Activated T-helper 1 cell treated with anti-CD3 and anti-CD28 coated beads, Interleukin-12 subunit alpha, Interleukin-12 subunit beta, Interleukin-2, Interleukin-4 antibody, amounts not matched to agents 30 ng/mL and 10 ng/mL and 1 ng/mL, durations not matched to agents 14 hours and 24 hours and 36 hours (primary cell): ENCODE measurements at regions not wholly inside any gene's neighbourhood (a gene's known extent, or its start where the extent isn't known, plus 50 kb on each side); places are given as distances from the start of the nearest gene placed in this dataset.

Experiments used
- DNase-seq: peaks from one replicate; pipeline ENCODE4 v3.0.0; 2021; ENCODE audit warnings: low spot score
- H3K27ac Mint-ChIP-seq: one replicate; pipeline ENCODE4 v1.8.0; 2021; ENCODE audit warnings: mild to moderate bottlenecking, mixed read lengths
- H3K27me3 Mint-ChIP-seq: one replicate; pipeline ENCODE4 v1.8.0; 2022; ENCODE audit warnings: mild to moderate bottlenecking, moderate library complexity, mixed read lengths; ENCODE audit not compliant: insufficient read depth
- H3K36me3 Mint-ChIP-seq: one replicate; pipeline ENCODE4 v1.8.0; 2021; ENCODE audit warnings: low read depth, mixed read lengths
- H3K4me1 Mint-ChIP-seq: one replicate; pipeline ENCODE4 v1.8.0; 2021; ENCODE audit warnings: low read depth, mixed read lengths
- H3K4me3 Mint-ChIP-seq: one replicate; pipeline ENCODE4 v1.8.0; 2021; ENCODE audit warnings: mild to moderate bottlenecking, moderate library complexity, mixed read lengths
- H3K9me3 Mint-ChIP-seq: one replicate; pipeline ENCODE4 v1.8.0; 2021; ENCODE audit warnings: mixed read lengths
- intact Hi-C: fragments of 100-400 bp; cut with micrococcal nuclease; formaldehyde crosslinking; loops from one replicate; pipeline ENCODE4 v1.15.1; 2024

DNA sequence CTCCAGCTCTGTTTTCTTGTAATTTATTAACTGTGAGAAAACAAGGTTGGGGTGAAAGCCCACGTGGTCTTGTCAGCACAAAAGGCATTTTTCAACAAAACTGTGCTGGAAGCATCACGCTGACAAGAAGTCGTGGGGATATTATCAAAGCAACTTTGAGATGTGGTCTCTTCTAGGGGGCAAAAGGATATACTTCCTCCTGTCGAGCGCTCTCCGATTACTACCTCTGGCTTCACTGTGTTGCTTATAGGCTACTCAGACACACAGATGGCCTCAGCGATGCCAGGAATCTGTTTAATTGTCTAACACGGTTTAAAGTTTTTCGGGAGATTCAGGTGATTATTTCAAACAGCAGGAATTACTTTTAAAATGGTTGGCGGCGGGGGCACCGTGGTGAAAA lies 275.9 kb upstream of the SOX4 start:
- peaks cover under 1% of the 10 kb centered on the region for H3K27me3 Mint-ChIP-seq
- no peak overlapping the region for H3K27ac Mint-ChIP-seq
- no peaks in the 10 kb centered on the region for H3K36me3 Mint-ChIP-seq
- H3K9me3 Mint-ChIP-seq: peaks cover 3% of the 10 kb centered on the region
- no peak overlapping the region for H3K4me3 Mint-ChIP-seq
- H3K4me1 Mint-ChIP-seq: no peaks in the 10 kb centered on the region
- DNase-seq: no peak
- intact Hi-C loops: no loop called here

DNA sequence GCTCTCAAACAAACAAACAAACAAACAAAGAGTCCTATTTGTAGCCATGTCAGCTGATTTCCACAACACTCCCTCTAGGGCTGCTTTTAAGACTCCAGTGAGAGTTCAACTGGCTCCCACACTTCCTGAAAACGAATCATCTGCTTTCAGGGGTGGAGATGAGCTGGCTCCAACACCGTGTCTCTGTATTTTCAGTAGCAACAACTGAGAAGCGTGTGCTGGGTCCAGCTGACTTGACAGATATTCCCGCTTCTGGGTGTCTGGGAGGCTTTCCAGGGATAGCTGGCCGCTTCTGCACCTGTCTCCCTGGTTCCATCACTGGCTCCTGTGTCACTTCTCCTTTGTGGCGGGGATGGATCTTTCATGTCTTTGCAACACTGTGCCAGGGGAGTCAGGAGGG lies 272.5 kb upstream of the SOX4 start:
- DNase-seq: no peak
- Mint-ChIP-seq H3K36me3 (no peaks in the 10 kb centered on the region), H3K27me3 (peaks cover 2% of the 10 kb centered on the region), H3K9me3 (peaks cover 3% of the 10 kb centered on the region), H3K27ac (no peak overlapping the region), H3K4me3 (no peak overlapping the region), H3K4me1 (no peaks in the 10 kb centered on the region)
- intact Hi-C loops: no loop called here

DNA sequence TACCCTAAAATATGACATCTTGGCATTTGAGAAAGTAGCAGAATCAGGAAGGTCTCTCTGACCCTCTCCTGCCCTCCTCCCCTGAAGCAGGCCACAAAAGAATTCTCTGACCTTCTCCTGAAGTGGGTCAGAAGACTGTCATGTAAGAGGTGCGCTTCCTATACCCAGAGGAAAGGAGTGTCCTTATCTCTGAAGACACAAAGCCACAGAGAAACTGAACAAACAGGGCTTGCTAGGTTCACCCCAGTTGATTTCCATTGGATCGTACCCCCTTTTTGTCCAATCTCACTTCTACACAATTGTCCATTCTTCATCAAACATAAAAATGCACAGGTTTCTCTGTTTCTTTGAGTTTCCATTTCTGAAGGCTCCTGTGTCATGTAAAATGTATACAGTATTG lies 272.0 kb upstream of the SOX4 start:
- Mint-ChIP-seq H3K4me1 (no peaks in the 10 kb centered on the region), H3K4me3 (no peak overlapping the region), H3K36me3 (no peaks in the 10 kb centered on the region), H3K9me3 (peaks cover 3% of the 10 kb centered on the region), H3K27me3 (peaks cover 2% of the 10 kb centered on the region), H3K27ac (no peak overlapping the region)
- no peak for DNase-seq
- intact Hi-C loops: no loop called here

DNA sequence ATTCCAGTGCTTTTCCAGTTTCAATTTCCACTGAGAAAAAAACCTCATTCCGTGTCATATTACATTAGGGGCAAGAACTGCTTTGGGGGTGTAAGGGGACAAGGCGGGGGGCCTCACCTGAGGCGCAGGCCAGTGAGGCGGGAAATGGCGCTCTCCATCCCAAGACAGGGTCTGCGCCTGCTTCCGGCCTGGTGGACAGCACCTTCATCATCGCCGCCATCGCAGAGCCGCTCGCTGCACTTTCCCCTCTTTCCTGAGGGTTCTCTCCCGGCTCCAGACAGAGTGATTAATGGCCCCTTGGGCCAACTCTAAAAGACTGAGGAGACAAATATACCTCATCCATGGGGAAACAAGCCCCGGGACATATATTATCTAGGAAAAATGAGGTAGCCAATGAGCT lies 270.0 kb upstream of the SOX4 start:
- H3K4me3 Mint-ChIP-seq: no peak overlapping the region
- no peak for DNase-seq
- H3K36me3 Mint-ChIP-seq: no peaks in the 10 kb centered on the region
- intact Hi-C loops: no loop called here
- H3K27me3 Mint-ChIP-seq: peaks cover 2% of the 10 kb centered on the region
- H3K4me1 Mint-ChIP-seq: no peaks in the 10 kb centered on the region
- H3K9me3 Mint-ChIP-seq: peaks cover 3% of the 10 kb centered on the region
- no peak overlapping the region for H3K27ac Mint-ChIP-seq

DNA sequence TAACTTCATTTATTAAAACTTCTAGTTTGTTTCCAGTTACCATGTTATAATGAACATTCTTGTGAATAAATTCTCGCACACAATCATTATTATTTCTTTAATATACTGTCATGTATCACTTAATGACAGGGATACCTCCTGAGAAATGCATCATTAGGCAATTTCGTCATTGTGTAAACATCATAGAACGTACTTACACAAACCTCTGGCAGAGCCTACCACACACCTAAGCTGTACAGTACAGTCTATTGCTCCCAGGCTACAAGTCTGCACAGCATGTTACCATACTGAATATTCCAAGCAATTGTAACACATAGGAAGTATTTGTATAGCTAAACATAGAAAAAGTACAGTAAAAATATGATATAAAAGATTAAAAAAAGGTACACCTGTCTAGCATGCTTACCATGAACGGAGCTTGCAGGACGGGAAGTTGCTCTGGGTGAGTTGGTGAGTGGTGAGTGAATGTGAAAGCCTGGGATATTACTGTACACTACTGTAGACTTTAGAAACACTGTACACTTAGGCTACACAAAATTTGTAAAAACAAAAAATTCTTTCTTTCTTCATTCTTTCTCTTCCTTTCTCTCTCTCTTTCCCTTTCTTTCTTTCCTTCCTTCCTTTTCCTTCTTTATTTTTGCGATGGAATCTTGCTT lies 268.2 kb upstream of the SOX4 start:
- Mint-ChIP-seq H3K4me1 (no peaks in the 10 kb centered on the region), H3K36me3 (no peaks in the 10 kb centered on the region), H3K27ac (no peak overlapping the region), H3K27me3 (peaks cover 2% of the 10 kb centered on the region), H3K9me3 (no peaks in the 10 kb centered on the region), H3K4me3 (no peak overlapping the region)
- DNase-seq: no peak
- intact Hi-C loops: no loop called here

DNA sequence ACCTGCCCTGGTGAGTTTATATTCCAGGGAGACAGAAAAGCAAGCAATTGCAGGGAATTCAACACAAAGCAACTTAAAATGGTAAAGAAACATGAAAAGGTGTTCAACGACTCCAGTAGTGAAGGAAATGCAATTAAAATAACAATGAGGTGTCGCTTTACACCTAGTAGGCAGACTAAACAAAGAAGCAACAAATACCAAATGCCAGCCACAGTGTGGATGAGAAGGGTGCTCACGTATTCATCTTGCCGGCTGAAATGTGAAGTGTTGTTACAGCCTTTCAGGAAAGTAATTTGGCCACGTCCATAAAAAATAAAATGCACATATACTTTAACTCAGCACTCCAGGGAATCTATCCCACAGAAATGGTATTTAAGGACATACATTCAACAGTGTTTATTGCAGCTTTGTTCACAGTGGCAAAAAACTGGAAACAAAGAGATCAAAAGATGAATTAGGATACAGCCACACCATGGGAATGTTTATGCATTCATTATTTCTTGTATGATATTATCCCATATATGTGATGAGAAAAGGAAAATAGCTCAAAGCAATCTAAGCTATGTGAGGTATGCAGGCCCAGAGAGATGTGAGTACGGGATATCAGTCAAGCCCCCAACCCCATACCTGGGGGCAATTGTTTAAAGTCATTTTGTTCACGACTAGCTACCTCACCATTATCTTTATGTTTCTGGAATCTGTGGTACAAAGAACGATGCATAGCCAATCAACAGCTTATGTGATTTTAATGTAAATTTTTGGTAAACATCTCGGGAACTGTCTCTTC lies 266.0 kb upstream of the SOX4 start:
- no peak for DNase-seq
- Mint-ChIP-seq H3K9me3 (no peaks in the 10 kb centered on the region), H3K4me3 (no peak overlapping the region), H3K27ac (no peak overlapping the region), H3K4me1 (no peaks in the 10 kb centered on the region), H3K27me3 (peaks cover 2% of the 10 kb centered on the region), H3K36me3 (no peaks in the 10 kb centered on the region)
- intact Hi-C loops: no loop called here

DNA sequence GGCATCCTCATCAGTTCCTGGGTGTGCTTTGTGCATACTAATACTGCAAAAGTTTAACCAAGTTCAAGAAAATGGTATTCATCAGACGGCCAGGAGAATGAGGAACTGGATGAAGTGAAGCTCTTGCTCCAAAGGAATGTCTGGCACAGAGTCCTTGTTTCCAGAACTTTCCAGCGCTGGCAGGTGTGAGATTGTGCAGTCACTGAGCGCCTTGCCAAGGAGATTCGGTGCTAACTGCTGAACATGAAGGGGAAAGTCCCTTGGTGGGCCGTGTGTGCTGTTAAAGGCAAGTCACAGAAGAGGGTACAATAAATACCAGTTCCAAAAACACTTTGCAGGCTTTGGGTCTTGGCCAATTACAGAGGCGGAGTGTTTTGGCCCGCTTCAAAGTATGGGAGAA lies 262.3 kb upstream of the SOX4 start:
- H3K27me3 Mint-ChIP-seq: no peaks in the 10 kb centered on the region

DNA sequence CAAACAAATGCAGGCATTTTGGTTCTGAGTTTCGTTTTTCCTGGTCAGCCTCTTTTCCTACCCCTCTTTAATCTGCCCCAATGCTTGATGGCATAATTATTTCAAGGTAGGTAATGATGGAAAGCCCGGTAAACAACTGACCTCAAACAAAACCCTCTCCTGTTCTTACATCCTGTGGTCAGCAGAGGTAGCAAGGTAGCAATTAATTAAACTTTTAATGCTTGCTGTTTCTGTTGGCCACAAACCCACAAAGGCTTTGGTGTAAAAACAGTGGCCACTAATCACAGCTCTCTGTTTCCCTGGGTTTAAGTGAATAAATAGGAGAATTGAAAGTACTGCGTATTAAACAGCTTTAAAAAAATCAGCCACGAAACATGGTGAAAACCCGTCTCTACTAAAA lies 261.5 kb upstream of the SOX4 start:
- no peaks in the 10 kb centered on the region for H3K27me3 Mint-ChIP-seq
- DNase-seq: no peak
- no peak overlapping the region for H3K4me3 Mint-ChIP-seq
- no peaks in the 10 kb centered on the region for H3K4me1 Mint-ChIP-seq
- H3K36me3 Mint-ChIP-seq: no peaks in the 10 kb centered on the region
- H3K9me3 Mint-ChIP-seq: no peaks in the 10 kb centered on the region
- intact Hi-C loops: no loop called here
- no peak overlapping the region for H3K27ac Mint-ChIP-seq

More for the DNA sequence above, 262.3 kb upstream of the SOX4 start:
- intact Hi-C loops: no loop called here
- Mint-ChIP-seq H3K36me3 (no peaks in the 10 kb centered on the region), H3K4me3 (no peak overlapping the region), H3K9me3 (no peaks in the 10 kb centered on the region), H3K27ac (no peak overlapping the region), H3K4me1 (no peaks in the 10 kb centered on the region)
- DNase-seq: no peak

DNA sequence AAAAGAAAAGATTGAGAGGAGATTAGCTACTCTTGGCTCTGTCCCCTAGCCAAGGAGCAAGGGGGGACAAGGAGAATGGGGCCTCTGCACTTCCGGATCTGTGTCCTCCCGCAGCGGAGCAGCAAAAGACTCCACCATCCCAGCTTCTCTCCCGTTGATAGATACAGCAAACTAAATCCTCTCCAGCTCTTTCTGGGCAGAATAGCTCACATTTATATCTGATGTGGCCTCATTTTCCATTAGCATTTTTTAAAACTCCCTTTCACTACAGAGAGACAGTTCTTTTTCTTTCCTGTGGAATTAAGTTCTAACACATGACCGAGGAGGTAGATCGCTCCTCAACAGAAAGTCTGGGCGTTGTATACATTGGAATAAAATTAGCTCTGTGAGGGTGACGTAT lies 260.9 kb upstream of the SOX4 start:
- Mint-ChIP-seq H3K36me3 (no peaks in the 10 kb centered on the region), H3K4me3 (no peak overlapping the region), H3K9me3 (no peaks in the 10 kb centered on the region), H3K27ac (no peak overlapping the region), H3K27me3 (no peaks in the 10 kb centered on the region), H3K4me1 (no peaks in the 10 kb centered on the region)
- intact Hi-C loops: no loop called here
- no peak for DNase-seq

DNA sequence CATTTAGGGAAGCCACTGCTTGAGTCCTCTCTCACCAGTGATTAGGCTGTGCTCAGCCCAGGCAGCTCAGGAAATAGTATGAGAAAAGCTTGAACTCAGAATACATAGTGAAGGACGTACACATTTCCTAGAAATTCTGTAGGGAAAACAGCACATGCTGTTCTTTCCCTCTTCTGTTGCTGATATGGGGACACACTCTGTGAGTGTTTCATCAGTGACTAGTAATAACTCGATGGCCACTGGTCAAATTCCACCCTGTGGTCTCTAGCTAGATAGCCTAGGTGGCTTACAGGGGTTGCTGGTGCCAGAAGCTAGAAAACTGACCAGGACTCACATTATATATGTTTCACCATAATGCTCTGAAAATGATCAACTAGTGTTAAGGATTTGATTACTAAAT lies 259.8 kb upstream of the SOX4 start:
- H3K27me3 Mint-ChIP-seq: no peaks in the 10 kb centered on the region
- intact Hi-C loops: no loop called here
- H3K36me3 Mint-ChIP-seq: no peaks in the 10 kb centered on the region
- no peak overlapping the region for H3K4me3 Mint-ChIP-seq
- no peak overlapping the region for H3K27ac Mint-ChIP-seq
- H3K4me1 Mint-ChIP-seq: no peaks in the 10 kb centered on the region
- no peaks in the 10 kb centered on the region for H3K9me3 Mint-ChIP-seq
- no peak for DNase-seq

DNA sequence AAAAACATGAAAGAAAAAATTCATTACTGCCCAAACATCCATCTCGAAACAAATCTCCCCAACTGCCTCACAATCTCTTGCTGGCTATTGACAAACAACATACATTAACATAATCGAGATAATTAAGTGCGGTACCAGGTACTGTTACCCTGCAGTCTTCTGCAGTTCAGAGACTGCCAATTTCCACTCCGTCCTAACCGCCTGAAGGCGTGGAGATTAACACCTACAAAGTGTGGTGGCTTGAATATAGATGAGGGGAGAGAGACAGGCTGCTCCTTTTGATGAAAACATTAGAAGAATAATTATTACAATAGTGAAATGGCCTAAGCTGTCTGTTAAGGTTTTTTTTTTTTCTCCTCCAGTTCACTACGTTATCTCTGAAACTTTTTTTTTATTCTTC lies 258.9 kb upstream of the SOX4 start:
- H3K9me3 Mint-ChIP-seq: no peaks in the 10 kb centered on the region
- H3K27me3 Mint-ChIP-seq: no peaks in the 10 kb centered on the region
- no peak overlapping the region for H3K27ac Mint-ChIP-seq
- no peak for DNase-seq
- intact Hi-C loops: no loop called here
- no peaks in the 10 kb centered on the region for H3K36me3 Mint-ChIP-seq
- no peaks in the 10 kb centered on the region for H3K4me1 Mint-ChIP-seq
- H3K4me3 Mint-ChIP-seq: no peak overlapping the region

DNA sequence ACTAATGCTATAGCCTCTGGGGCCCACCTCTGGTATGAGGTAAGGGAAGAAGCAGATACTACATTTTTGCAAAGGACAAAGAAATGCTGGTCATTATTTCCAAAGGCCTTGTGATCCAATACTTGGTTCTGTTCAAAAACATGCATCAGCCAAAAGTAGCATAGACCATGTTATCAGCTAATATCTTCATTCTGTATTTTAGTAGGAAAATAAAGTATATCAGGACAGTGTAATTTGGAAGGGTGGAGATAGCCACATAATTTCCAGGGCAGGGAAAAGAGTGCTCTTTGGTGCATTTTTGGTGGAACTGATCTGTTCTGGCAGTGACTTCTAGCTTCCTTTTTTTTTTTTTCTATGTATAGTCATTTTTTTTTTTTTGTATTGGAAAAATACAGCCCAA lies 258.0 kb upstream of the SOX4 start:
- Mint-ChIP-seq H3K27ac (no peak overlapping the region), H3K4me1 (no peaks in the 10 kb centered on the region), H3K36me3 (no peaks in the 10 kb centered on the region), H3K9me3 (no peaks in the 10 kb centered on the region), H3K27me3 (no peaks in the 10 kb centered on the region), H3K4me3 (no peak overlapping the region)
- DNase-seq: no peak
- intact Hi-C loops: no loop called here

DNA sequence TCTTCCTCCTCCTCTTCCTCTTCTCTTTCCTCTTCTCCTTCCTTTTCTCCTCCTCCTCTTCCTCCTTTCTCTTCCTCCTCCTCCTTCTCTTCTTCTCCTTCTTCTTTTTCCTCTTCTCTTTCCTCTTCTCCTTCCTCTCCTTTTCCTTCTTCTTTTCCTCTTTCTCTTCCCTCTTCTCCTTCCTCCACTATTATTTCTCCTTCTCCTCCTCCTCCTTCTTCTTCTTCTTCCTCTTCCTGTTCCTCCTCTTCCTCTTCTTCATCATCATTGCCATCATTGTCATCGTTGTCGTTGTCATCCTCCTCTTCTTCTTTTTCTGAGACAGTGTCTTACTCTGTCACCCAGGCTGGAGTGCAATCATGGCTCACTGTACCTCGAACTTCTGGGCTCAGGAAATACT lies 256.3 kb upstream of the SOX4 start:
- H3K36me3 Mint-ChIP-seq: no peaks in the 10 kb centered on the region
- no peak for DNase-seq
- intact Hi-C loops: no loop called here
- H3K4me1 Mint-ChIP-seq: no peaks in the 10 kb centered on the region
- H3K4me3 Mint-ChIP-seq: no peak overlapping the region
- H3K27ac Mint-ChIP-seq: no peak overlapping the region
- no peaks in the 10 kb centered on the region for H3K27me3 Mint-ChIP-seq
- H3K9me3 Mint-ChIP-seq: no peaks in the 10 kb centered on the region

DNA sequence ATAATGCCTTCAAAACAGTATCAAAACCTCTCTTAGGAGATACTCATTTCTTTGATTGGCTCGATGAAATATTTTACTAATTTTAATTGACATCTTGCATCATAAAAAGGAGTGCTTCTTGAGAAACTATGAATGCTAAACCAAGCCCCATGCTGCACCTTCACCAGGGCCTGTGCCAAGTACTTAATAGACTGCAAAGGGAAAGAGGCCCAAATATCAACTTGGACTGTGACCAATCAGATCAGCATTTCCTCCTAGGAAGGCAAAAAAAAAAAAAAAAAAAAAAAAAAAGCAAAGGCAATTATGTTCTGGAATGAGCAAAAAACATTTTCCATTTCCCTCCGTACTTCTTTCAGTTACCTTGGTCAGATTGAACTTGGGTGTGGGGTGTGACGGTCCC lies 253.0 kb upstream of the SOX4 start:
- no peak for DNase-seq
- Mint-ChIP-seq H3K4me3 (no peak overlapping the region), H3K27me3 (peaks cover 2% of the 10 kb centered on the region), H3K27ac (no peak overlapping the region), H3K9me3 (no peaks in the 10 kb centered on the region), H3K4me1 (no peaks in the 10 kb centered on the region), H3K36me3 (no peaks in the 10 kb centered on the region)
- intact Hi-C loops: no loop called here
